ENCODE measurements at regions not wholly inside any gene's neighbourhood (a gene's known extent, or its start where the extent isn't known, plus 50 kb on each side); places are given as distances from the start of the nearest gene placed in this dataset.

- no peak for DNase-seq (ENCODE audit: low read depth, low spot score)
- TF ChIP-seq CTCF (IDR thresholded peaks at IDR 0.05; ENCODE audit: low read depth, low read length), result no peak
- in situ Hi-C loops (cut with HindIII; ENCODE audit: low sequenced_read_pairs), result no loop called here
- H3K4me3 ChIP-seq (ENCODE audit: low read depth, low read length), result no peak overlapping the region
Observed at GRCh38 chr5:2496891-2497290, 254.6 kb downstream of the IRX2 start.

- in situ Hi-C loops (cut with HindIII; ENCODE audit: low sequenced_read_pairs), result no loop called here
- DNase-seq (ENCODE audit: low read depth, low spot score), result no peak
- no peak overlapping the region for H3K4me3 ChIP-seq (ENCODE audit: low read depth, low read length)
- TF ChIP-seq CTCF (IDR thresholded peaks at IDR 0.05; ENCODE audit: low read depth, low read length), result no peak
Observed at GRCh38 chr5:2496126-2496525, 255.4 kb downstream of the IRX2 start.

- DNase-seq (ENCODE audit: low read depth, low spot score), result no peak
- H3K4me3 ChIP-seq (ENCODE audit: low read depth, low read length), result no peak overlapping the region
- TF ChIP-seq CTCF (IDR thresholded peaks at IDR 0.05; ENCODE audit: low read depth, low read length), result no peak
- in situ Hi-C loops (cut with HindIII; ENCODE audit: low sequenced_read_pairs), result no loop called here
Observed at GRCh38 chr5:2493356-2493755, 258.1 kb downstream of the IRX2 start.

GRCh38 chr5:2492476-2492875 lies 259.0 kb downstream of the IRX2 start:
- TF ChIP-seq CTCF (IDR thresholded peaks at IDR 0.05; ENCODE audit: low read depth, low read length), result no peak
- H3K4me3 ChIP-seq (ENCODE audit: low read depth, low read length), result no peak overlapping the region
- DNase-seq (ENCODE audit: low read depth, low spot score), result no peak
- in situ Hi-C loops (cut with HindIII; ENCODE audit: low sequenced_read_pairs), result no loop called here

GRCh38 chr5:2491846-2492245 lies 259.6 kb downstream of the IRX2 start:
- in situ Hi-C loops (cut with HindIII; ENCODE audit: low sequenced_read_pairs), result no loop called here
- no peak for DNase-seq (ENCODE audit: low read depth, low spot score)
- TF ChIP-seq CTCF (IDR thresholded peaks at IDR 0.05; ENCODE audit: low read depth, low read length), result no peak
- H3K4me3 ChIP-seq (ENCODE audit: low read depth, low read length), result no peak overlapping the region

GRCh38 chr5:2489306-2489705 lies 262.2 kb downstream of the IRX2 start:
- in situ Hi-C loops (cut with HindIII; ENCODE audit: low sequenced_read_pairs), result no loop called here
- no peak overlapping the region for H3K4me3 ChIP-seq (ENCODE audit: low read depth, low read length)
- TF ChIP-seq CTCF (IDR thresholded peaks at IDR 0.05; ENCODE audit: low read depth, low read length), result no peak
- DNase-seq (ENCODE audit: low read depth, low spot score), result no peak

GRCh38 chr5:2488593-2488992 lies 262.9 kb downstream of the IRX2 start:
- no peak for DNase-seq (ENCODE audit: low read depth, low spot score)
- H3K4me3 ChIP-seq (ENCODE audit: low read depth, low read length), result no peak overlapping the region
- no peak for TF ChIP-seq CTCF (IDR thresholded peaks at IDR 0.05; ENCODE audit: low read depth, low read length)
- in situ Hi-C loops (cut with HindIII; ENCODE audit: low sequenced_read_pairs), result no loop called here

Measured in astrocyte of the spinal cord (primary cell).